KG1 (cell line): ENCODE measurements at regions not wholly inside any gene's neighbourhood (a gene's known extent, or its start where the extent isn't known, plus 50 kb on each side); places are given as distances from the start of the nearest gene placed in this dataset.
"Not testable (repeated sequence)": the region's sequence is repeated elsewhere in the genome, so short reads cannot be mapped to it uniquely, and the experiment has no call there.

ENCODE experiments used
- DNase-seq: peaks from one replicate; lab custom pipeline; 2025; lab: John Stamatoyannopoulos, UW

GRCh38 chr15:58297639-58298038 lies 134.2 kb upstream of the LIPC start:
- DNase-seq = no peak

- DNase-seq = no peak
Observed at GRCh38 chr15:58298879-58299850, 132.6 kb upstream of the LIPC start.

DNA sequence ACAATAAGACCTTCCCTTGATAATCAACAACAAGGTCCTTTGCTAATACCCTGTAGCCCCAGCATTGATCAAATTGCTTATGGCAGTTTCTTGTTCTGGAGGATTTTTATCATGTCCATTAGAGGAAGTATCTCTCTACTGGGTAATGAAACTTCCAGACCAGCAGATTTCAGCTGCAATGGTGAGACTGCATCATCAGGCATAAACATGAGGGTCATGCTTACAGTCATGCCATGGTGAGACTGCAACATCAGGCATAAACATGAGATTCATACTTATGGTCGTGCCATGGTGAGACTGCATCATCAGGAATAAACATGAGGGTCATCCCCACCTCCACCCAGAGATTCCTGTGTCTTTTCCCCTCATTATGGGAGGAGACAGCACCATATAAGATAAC lies 129.0 kb upstream of the LIPC start:
- DNase-seq = no peak

GRCh38 chr15:58303236-58303635 lies 128.6 kb upstream of the LIPC start:
- DNase-seq = no peak

DNA sequence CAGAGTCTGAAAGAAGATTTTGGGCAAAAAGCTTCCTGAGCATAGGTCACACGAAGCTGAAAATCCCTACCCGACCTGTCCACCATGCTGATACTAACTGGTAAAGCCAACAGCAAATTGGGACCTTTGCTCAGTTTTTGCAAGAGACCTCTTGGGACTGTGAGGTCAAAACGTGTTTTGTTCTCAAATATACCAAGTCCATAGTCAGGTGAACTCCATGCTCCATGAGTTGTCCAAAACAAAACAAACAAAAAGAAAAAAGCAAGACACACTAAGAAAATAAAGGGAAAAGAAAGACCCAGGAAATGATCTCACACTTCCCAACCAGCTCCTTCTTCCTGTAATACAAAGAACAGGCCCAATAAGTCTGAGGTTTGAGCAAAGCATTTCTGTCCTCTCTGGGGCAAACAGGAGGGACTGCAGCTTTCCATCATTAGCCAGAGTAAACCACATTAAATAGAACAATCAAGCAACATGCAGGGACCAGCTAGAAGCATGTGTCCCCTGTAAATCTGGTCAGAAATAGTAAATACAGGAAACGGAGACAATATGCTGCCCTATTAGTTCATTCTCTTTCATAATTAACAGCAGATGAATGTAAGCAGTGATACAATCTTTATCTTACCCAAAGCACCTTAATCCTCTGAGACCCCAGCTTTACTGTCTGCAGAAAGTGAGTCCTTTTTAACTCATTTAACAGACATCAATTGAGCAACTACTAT lies 125.0 kb upstream of the LIPC start:
- DNase-seq = no peak

- DNase-seq = no peak
Observed at GRCh38 chr15:58307313-58307961, 124.4 kb upstream of the LIPC start.

DNA sequence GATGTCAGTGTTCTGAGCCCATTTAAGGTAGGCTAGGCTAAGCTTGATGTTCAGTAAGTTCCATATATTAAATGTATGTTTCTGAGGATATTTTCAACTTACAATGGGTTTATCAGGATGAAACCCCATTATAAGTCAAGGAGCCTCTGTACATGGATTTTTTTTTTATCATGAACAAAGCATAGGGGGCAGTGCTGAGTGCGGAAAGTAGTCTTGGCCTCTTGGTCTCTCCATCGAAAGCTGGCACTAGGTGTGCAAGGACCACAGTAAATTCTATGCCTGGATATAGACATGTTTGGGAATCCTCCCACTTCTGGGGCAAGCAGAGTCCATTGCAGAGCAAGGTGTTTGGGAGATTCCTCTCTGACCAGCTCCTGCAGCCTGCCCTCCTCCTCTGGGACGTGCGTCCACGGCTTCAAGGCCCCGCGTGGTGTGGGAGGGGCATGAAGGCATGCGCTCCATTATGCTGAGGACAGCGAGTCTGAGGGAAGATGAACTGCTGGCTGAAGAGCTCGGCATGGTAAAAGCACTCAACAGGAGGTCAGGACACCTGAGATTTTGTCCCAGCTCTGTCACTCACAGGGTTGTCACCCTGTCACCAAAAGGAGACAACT lies 122.9 kb upstream of the LIPC start:
- no peak for DNase-seq

- DNase-seq = no peak
Observed at GRCh38 chr15:58309963-58310928, 121.5 kb upstream of the LIPC start.

GRCh38 chr15:58311556-58311955 lies 120.2 kb upstream of the LIPC start:
- DNase-seq = no peak

GRCh38 chr15:58312031-58312430 lies 119.8 kb upstream of the LIPC start:
- no peak for DNase-seq

GRCh38 chr15:58313304-58313703 lies 118.5 kb upstream of the LIPC start:
- DNase-seq = no peak

DNA sequence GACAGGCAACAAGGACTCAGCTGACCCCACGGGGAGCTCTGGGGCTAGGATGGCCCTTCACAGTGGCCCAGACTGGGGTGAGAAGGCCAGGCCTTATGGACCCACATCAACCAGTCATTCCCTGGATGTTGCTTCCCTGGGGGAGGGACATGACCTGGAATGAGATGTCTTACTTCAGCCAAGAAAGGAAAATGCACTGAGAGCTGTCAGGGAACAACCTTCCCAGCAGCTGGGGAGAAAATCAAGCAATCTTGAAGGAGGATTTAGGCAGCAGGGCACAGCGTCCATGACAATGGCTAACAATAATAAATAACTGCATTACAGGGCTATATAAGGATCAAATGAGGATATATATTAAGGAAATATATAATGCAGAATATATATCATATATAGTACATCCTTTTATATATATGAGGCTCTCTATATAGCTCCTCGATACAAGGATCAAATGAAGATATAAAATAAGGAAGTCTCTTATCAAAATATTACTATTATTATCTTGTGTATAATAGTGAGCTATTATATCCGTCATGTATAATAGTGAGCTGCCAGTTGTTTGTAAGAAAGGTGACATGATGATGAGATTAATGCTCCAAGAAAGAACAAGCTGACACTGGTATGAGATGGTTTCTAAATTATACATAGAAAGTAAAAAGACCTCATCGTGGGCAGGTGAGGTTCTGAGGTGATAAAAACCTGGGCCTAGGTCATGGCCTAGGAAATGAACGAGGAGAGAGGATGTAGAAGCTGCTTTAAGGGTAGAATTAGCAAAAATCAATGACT lies 117.8 kb upstream of the LIPC start:
- no peak for DNase-seq

- no peak for DNase-seq
Observed at GRCh38 chr15:58314593-58315216, 117.1 kb upstream of the LIPC start.

DNA sequence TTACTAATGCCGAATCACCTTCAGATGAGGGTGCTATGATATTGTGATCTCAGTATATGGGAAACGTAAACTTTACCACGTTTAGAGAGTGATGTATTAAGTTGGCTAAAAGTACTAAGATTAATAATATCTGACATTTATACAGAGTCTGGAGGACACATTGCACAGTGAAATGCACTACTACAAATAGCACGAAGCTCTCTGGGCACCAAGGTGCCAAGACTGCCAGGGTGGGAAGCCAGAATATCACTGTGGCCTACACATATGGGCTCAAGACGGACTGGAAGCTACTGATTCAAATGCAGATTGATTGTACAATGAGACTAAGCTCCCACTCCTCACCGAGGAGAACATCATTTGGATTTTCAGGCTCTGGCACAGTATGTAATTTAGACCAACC lies 113.3 kb upstream of the LIPC start:
- no peak for DNase-seq

DNA sequence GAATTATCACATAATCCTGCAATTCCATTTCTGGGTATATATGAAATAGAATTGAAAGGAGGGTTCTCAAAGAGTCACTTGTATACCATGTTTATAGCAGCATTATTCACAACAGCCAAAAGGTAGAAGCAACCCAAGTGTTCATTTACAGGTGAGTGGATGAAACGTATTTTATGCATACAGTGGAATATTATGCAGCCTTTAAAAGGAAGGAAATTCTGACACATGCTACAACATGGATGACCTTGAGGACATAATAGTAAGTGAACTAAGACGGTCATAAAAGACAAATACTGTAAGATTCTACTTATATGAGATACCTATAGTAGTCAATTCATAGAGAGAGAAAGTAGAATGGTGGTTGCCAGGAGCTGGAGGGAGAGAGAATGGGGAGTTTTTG lies 110.8 kb upstream of the LIPC start:
- DNase-seq = no peak

GRCh38 chr15:58322253-58322652 lies 109.5 kb upstream of the LIPC start:
- no peak for DNase-seq

- not testable (repeated sequence) for DNase-seq
Observed at GRCh38 chr15:58323321-58323720, 108.5 kb upstream of the LIPC start.

- no peak for DNase-seq
Observed at GRCh38 chr15:58324533-58324932, 107.3 kb upstream of the LIPC start.

- no peak for DNase-seq
Observed at GRCh38 chr15:58327958-58328357, 103.8 kb upstream of the LIPC start.

DNA sequence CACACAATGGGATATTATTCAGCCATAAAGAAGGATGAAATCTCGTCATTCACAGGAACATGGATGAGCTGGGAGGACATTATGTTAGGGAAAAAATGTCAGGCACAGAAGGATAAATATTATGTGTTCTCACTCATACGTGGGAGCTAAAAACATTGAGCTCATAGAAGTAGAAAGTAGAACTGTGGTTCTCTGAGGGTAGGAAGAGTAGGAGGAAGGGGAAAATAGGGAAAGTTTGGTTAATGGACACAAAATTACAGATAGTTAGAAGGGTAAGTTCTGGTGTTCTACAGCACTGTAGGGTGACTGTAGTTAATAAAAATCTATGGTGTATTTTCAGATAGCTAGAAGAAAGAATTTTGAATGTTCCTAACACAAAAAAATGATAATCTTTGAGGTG lies 102.6 kb upstream of the LIPC start:
- no peak for DNase-seq
